GM23248 (cell line): ENCODE measurements at regions not wholly inside any gene's neighbourhood (a gene's known extent, or its start where the extent isn't known, plus 50 kb on each side); places are given as distances from the start of the nearest gene placed in this dataset.
"Not testable (repeated sequence)": the region's sequence is repeated elsewhere in the genome, so short reads cannot be mapped to it uniquely, and the experiment has no call there.

Source experiments
- EZH2 ChIP-seq: fragments of 200-600 bp; sonication (generic); IDR thresholded peaks from 2 replicates; pipeline ENCODE4 v1.6.1; 2018; ENCODE audit warnings: antibody characterized with exemption, mild to moderate bottlenecking; ENCODE audit not compliant: insufficient read depth, poor library complexity, severe bottlenecking
- EZH2phosphoT487 ChIP-seq: fragments of 200-600 bp; sonication (generic); IDR thresholded peaks from 2 replicates; pipeline ENCODE4 v1.6.1; 2018; ENCODE audit warnings: antibody characterized with exemption, moderate library complexity, mild to moderate bottlenecking, low read depth; ENCODE audit not compliant: insufficient read depth

- not testable (repeated sequence) for TF ChIP-seq EZH2phosphoT487, EZH2
Measured at GRCh38 chr15:20680257-20680815, 138.7 kb upstream of the GOLGA6L6 start.
